HL-60 (cell line): ENCODE measurements at regions not wholly inside any gene's neighbourhood (a gene's known extent, or its start where the extent isn't known, plus 50 kb on each side); places are given as distances from the start of the nearest gene placed in this dataset.

Source experiments
- DNase-seq, 2 experiments: peaks; one replicate each; pipeline ENCODE4 v3.0.0-alpha.2; 2010 to 2020; ENCODE audit warnings: low read depth in 1 of 2, low spot score in 1 of 2
- H3K27ac ChIP-seq: fragments of 250-450 bp; sonication (Bioruptor Pico); replicated peaks from 2 replicates; pipeline ENCODE4 v1.5.1; 2020; ENCODE audit warnings: mild to moderate bottlenecking, moderate library complexity
- H3K27me3 ChIP-seq: fragments of 250-450 bp; sonication (Bioruptor Pico); 2 replicates; pipeline ENCODE4 v1.5.1; 2021; ENCODE audit warnings: mild to moderate bottlenecking, moderate library complexity; ENCODE audit not compliant: insufficient read depth, poor library complexity, severe bottlenecking
- H3K4me3 ChIP-seq: replicated peaks from 2 replicates; pipeline ENCODE4 v1.5.1; 2011; ENCODE audit warnings: mild to moderate bottlenecking, control low read depth, low read length; ENCODE audit not compliant: insufficient read depth
- GABPA ChIP-seq: IDR thresholded peaks from 2 replicates; pipeline ENCODE4 v1.6.1; 2012; ENCODE audit warnings: low read depth
- POLR2AphosphoS5 ChIP-seq: IDR thresholded peaks from 2 replicates; pipeline ENCODE4 v1.6.1; 2012; ENCODE audit warnings: low read depth
- SPI1 ChIP-seq: IDR thresholded peaks from 2 replicates; pipeline ENCODE4 v1.6.1; 2012; ENCODE audit warnings: low read depth, mild to moderate bottlenecking, borderline replicate concordance
- TF ChIP-seq, protein P1 (sequence below): IDR thresholded peaks from 2 replicates; pipeline ENCODE4 v1.6.1; 2012; ENCODE audit warnings: low read depth; ENCODE audit not compliant: insufficient replicate concordance
- TF ChIP-seq, protein P2 (sequence below): IDR thresholded peaks from one replicate; pipeline ENCODE4 v1.5.1; 2011; ENCODE audit warnings: low read length, control low read depth, inconsistent platforms; ENCODE audit not compliant: insufficient read depth

DNA sequence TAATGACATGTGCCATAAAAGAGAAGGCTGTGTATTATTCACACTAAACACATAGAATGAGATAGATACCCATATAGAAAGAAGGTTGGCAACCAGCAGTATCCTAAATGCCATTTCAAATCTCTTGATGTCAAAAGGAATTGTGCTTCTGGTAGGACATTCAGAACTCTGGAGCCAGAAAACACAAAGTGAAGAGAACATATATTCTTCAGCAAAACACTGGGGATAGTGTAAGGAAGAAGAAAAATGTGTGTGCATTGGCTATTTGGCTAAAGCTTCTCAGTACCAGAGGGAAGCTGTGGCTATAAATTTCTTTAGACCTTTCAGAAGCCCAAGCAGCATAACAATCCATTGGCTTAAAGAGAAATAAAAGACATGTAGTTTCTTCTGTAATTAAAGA lies 551.6 kb upstream of the C9orf72 start:
- no peak overlapping the region for H3K4me3 ChIP-seq
- TF ChIP-seq, protein P1, sequence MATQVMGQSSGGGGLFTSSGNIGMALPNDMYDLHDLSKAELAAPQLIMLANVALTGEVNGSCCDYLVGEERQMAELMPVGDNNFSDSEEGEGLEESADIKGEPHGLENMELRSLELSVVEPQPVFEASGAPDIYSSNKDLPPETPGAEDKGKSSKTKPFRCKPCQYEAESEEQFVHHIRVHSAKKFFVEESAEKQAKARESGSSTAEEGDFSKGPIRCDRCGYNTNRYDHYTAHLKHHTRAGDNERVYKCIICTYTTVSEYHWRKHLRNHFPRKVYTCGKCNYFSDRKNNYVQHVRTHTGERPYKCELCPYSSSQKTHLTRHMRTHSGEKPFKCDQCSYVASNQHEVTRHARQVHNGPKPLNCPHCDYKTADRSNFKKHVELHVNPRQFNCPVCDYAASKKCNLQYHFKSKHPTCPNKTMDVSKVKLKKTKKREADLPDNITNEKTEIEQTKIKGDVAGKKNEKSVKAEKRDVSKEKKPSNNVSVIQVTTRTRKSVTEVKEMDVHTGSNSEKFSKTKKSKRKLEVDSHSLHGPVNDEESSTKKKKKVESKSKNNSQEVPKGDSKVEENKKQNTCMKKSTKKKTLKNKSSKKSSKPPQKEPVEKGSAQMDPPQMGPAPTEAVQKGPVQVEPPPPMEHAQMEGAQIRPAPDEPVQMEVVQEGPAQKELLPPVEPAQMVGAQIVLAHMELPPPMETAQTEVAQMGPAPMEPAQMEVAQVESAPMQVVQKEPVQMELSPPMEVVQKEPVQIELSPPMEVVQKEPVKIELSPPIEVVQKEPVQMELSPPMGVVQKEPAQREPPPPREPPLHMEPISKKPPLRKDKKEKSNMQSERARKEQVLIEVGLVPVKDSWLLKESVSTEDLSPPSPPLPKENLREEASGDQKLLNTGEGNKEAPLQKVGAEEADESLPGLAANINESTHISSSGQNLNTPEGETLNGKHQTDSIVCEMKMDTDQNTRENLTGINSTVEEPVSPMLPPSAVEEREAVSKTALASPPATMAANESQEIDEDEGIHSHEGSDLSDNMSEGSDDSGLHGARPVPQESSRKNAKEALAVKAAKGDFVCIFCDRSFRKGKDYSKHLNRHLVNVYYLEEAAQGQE, result no peak
- TF ChIP-seq POLR2AphosphoS5, result no peak
- TF ChIP-seq SPI1, result no peak
- no peak for TF ChIP-seq GABPA
- TF ChIP-seq, protein P2, sequence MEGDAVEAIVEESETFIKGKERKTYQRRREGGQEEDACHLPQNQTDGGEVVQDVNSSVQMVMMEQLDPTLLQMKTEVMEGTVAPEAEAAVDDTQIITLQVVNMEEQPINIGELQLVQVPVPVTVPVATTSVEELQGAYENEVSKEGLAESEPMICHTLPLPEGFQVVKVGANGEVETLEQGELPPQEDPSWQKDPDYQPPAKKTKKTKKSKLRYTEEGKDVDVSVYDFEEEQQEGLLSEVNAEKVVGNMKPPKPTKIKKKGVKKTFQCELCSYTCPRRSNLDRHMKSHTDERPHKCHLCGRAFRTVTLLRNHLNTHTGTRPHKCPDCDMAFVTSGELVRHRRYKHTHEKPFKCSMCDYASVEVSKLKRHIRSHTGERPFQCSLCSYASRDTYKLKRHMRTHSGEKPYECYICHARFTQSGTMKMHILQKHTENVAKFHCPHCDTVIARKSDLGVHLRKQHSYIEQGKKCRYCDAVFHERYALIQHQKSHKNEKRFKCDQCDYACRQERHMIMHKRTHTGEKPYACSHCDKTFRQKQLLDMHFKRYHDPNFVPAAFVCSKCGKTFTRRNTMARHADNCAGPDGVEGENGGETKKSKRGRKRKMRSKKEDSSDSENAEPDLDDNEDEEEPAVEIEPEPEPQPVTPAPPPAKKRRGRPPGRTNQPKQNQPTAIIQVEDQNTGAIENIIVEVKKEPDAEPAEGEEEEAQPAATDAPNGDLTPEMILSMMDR, result no peak
- no peaks in the 10 kb centered on the region for H3K27me3 ChIP-seq
- DNase-seq, result no peak
- no peak overlapping the region for H3K27ac ChIP-seq

DNA sequence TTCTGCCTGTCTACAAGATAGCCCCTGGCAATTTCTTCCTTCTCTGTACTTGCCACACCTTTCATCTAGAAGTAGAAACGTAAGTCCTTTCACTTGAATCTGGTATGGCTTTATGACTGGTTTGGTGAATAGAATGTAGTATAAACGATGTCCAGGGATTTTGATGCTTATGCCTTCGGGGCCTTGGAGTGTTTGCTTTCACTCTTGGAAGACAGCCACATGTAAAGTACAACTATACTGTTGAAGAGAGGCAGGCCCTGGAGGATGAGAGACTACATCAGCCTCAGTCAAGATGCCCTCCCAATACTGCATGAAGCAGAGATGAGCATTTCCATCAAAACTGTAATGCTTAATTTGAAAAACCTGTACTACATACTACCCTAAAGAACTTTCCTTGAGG lies 553.8 kb upstream of the C9orf72 start:
- H3K27me3 ChIP-seq, result no peaks in the 10 kb centered on the region
- H3K27ac ChIP-seq, result no peak overlapping the region
- no peak overlapping the region for H3K4me3 ChIP-seq
- TF ChIP-seq, protein P2, result no peak
- TF ChIP-seq SPI1 (no peak), POLR2AphosphoS5 (no peak)
- TF ChIP-seq, protein P1, result no peak
- no peak for DNase-seq

DNA sequence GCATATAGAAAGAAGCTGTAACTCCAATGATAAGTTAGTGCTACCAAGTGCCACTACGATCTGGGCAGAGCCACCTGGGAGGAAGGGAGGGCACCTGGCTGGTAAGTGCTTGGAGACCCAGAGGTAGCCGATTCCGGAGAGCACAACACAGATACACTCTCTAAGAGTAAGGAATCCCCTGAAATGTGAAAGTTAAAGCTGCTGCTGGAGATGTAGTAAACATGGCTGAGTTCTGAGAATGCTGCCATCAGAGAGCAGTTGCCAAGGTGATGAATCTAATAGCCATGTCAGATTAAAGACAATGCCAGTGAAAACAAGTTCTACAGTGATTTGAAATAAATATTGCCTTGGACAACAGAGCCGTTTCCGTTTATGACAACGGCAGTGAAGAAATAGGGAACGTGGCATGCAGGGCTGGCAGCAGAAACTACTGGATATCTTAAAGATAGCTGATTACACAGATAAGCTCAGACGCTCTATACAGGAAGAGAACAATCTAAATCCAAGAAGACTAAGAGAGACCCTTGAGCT lies 561.2 kb upstream of the C9orf72 start:
- Histone ChIP-seq H3K27ac (no peak overlapping the region), H3K27me3 (no peaks in the 10 kb centered on the region), H3K4me3 (no peak overlapping the region)
- no peak for DNase-seq
- TF ChIP-seq POLR2AphosphoS5 (no peak), SPI1 (no peak), GABPA (no peak)
- TF ChIP-seq, protein P1, result no peak
- TF ChIP-seq, protein P2, result no peak
